ENCODE measurements at regions not wholly inside any gene's neighbourhood (a gene's known extent, or its start where the extent isn't known, plus 50 kb on each side); places are given as distances from the start of the nearest gene placed in this dataset.

DNA sequence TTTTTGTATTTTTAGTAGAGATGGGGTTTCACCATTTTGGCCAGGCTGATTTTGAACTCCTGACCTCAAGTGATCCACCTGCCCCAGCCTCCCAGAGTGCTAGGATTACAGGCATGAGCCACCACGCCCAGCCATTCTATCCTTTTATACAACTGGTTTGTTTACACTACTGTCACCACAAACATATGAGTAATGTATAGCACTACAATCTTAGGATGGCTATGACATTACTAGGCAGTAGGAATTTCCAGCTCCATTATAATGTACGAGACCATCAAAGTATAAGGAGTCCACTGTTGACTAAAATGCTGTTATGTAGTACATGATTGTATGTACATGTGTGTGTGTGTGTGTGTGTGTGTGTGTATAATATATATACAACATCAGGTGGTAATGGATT, 1126.1 kb upstream of the LRRN3 start:
- TF ChIP-seq, protein P1, sequence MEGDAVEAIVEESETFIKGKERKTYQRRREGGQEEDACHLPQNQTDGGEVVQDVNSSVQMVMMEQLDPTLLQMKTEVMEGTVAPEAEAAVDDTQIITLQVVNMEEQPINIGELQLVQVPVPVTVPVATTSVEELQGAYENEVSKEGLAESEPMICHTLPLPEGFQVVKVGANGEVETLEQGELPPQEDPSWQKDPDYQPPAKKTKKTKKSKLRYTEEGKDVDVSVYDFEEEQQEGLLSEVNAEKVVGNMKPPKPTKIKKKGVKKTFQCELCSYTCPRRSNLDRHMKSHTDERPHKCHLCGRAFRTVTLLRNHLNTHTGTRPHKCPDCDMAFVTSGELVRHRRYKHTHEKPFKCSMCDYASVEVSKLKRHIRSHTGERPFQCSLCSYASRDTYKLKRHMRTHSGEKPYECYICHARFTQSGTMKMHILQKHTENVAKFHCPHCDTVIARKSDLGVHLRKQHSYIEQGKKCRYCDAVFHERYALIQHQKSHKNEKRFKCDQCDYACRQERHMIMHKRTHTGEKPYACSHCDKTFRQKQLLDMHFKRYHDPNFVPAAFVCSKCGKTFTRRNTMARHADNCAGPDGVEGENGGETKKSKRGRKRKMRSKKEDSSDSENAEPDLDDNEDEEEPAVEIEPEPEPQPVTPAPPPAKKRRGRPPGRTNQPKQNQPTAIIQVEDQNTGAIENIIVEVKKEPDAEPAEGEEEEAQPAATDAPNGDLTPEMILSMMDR (IDR thresholded peaks at IDR 0.05) = no peak
- TF ChIP-seq POLR2A (IDR thresholded peaks at IDR 0.05) = no peak

All from lower leg skin (tissue), 3 donors.